ENCODE measurements at regions not wholly inside any gene's neighbourhood (a gene's known extent, or its start where the extent isn't known, plus 50 kb on each side); places are given as distances from the start of the nearest gene placed in this dataset.

GRCh38 chr13:75915066-75915465, 278.9 kb downstream of the LMO7 start:
- TF ChIP-seq POLR2A (IDR thresholded peaks at IDR 0.05) = no peak
- TF ChIP-seq CTCF (IDR thresholded peaks at IDR 0.05) = no peak
- no peak for TF ChIP-seq EP300 (IDR thresholded peaks at IDR 0.05)
